H54 (cell line): ENCODE measurements at regions not wholly inside any gene's neighbourhood (a gene's known extent, or its start where the extent isn't known, plus 50 kb on each side); places are given as distances from the start of the nearest gene placed in this dataset.
A peak's percentile ranks its signal among the peaks of the same experiment; 100 is the strongest.
"Not testable (repeated sequence)": the region's sequence is repeated elsewhere in the genome, so short reads cannot be mapped to it uniquely, and the experiment has no call there.

ENCODE experiments used
- DNase-seq: peaks from one replicate; pipeline ENCODE4 v3.0.0; 2011; ENCODE audit warnings: low spot score, mixed read lengths; ENCODE audit not compliant: insufficient read length
- FAIRE-seq: peaks from 3 replicates; lab custom pipeline; 2011; peaks lifted over from hg19 to GRCh38; lab: Jason Lieb, UNC
- POLR2A ChIP-seq: IDR thresholded peaks from 2 replicates; pipeline ENCODE4 v1.6.1; 2011; ENCODE audit warnings: low read depth, mild to moderate bottlenecking, low read length

DNA sequence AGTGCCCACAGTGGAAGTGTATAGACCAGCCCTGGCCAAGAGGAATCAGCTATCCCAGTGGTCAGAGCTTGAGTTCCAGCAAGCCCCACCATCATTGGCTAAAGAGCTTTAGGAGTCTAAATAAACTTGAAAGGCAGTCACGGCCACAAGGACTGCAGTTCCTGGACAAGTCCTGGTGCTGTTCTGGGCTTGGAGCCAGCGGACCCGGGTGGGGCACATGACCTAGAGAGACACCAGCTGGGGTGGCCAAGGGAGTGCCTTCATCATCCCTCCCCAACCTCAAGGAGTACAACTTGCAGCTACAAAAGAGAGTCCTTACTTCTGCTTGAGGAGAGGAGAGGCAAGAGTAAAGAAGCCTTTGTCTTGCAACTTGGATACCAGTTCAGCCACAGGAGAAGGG is 439.8 kb upstream of the TMEFF2 start:
- DNase-seq, result no peak
- no peak for FAIRE-seq
- TF ChIP-seq POLR2A, result no peak

DNA sequence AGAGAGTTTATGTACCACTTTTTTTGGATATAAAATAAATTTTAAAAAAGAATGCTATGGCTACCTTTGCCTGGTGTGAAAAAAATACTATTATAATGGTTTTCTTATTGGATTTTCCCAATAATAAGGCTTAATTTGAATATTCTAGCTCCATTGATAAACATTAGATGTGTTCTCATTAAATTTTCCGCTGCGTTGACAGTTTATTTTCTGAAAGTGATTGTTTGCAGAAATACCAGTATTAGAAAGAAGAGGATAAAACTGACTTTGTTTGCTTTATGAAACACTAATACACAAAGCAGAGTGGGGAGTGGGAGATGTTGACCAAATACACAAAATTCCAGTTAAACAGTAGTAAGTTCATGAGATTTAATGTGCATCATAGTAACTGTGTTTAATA is 433.3 kb upstream of the TMEFF2 start:
- DNase-seq (no peak), FAIRE-seq (no peak)
- TF ChIP-seq POLR2A, result no peak

- TF ChIP-seq POLR2A, result no peak
- DNase-seq (no peak), FAIRE-seq (no peak)
Measured at GRCh38 chr2:192615105-192615504, 420.4 kb upstream of the TMEFF2 start.

DNA sequence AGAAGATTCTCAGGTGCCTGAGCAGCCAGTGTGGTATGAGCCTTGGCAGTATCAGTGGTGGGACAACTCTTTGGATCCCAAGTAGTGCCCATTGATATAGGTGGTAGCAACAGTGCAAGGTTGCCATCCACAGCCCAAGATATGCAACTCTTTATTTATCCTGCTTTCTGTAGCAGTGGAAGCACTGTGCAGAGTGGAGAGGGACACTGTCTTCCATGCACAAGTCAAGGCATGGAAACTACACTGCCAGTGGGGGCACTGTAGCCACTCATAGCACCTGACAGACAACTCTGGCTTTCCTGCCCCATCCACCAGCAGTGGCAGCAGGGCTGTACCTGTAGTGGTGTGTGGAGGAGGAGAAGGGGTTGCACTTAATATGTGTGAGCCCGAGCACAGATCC is 409.6 kb upstream of the TMEFF2 start:
- DNase-seq (no peak), FAIRE-seq (no peak)
- TF ChIP-seq POLR2A, result no peak

DNA sequence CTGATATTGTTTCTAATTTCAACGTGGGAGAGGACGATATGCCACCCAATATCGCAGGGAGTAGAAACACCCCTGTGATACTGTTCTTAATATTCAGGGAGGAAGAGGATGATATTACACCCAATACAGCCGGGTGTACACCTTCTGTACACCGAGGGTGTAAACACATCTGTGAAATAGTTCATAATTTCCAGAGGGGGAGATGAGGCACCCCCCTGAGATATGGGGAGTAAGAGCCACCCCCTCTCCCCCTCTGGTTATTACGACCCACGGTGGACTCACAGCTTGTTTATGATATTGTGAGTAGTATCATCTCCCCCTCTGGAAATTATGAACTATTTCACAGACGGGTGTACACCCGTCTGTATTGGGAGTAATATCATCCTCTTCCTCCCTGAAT is 403.9 kb upstream of the TMEFF2 start:
- not testable (repeated sequence) for FAIRE-seq, DNase-seq

GRCh38 chr2:192593561-192593960 is 398.8 kb upstream of the TMEFF2 start:
- DNase-seq (no peak), FAIRE-seq (no peak)
- no peak for TF ChIP-seq POLR2A

- TF ChIP-seq POLR2A, result no peak
- no peak for FAIRE-seq
Measured at GRCh38 chr2:192591617-192592016, 396.9 kb upstream of the TMEFF2 start.

DNA sequence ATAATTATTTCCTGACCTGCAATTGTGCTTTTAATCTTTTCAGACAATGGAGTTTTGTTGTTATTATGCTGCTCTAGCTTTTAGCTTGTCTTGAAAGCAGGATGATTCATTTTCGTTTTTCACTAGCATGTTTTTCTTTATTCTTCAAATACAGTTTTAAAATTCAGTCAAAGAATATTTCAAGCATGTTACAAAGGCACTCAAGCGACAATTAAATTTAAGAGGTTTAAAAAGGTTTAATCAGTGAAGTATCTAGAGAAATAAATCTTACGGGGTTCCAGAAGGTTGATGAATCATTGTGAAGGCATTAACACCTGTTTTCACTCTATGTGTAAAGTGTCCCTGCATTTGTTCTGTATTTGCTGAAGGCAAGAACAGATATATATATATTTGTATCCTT is 390.7 kb upstream of the TMEFF2 start:
- DNase-seq (no peak), FAIRE-seq (peak; percentile 62)
- no peak for TF ChIP-seq POLR2A

More at GRCh38 chr2:192591617-192592016, 396.9 kb upstream of the TMEFF2 start:
- DNase-seq, result no peak

- FAIRE-seq (no peak), DNase-seq (no peak)
- no peak for TF ChIP-seq POLR2A
Measured at GRCh38 chr2:192584976-192585375, 390.2 kb upstream of the TMEFF2 start.

DNA sequence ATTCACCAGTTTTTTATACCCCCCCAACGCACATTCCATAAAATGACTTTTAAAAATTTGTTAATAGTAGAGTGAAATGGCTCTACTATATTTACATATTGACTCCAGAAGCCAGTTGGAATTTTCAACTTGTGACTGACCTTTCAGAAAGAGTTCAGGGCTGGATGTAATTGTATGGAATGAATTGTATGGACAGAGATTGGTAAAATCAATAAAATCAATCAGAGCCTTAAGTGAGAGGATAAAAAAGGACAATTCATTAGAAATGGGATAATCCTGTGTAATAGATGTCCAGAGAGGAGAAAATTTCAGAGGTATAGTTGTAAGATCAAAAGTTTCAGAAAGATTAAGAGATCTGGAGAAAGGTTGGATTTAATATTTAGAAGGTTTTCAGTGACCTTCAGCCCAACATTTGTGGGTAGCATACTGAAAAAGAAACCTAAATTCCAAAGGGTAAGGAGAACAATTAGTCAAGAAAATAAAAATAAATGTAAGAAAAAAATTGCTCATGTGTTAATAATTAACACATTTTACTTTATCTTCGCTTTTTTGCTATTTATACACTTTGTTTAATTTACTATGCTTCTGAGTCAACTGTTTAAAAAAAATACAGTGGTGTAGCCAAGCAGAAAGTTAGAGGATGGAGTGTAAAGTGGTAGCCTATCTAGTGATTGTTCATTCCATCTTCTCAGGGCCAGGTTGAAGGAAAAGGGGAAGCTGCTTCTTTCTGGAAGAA is 385.4 kb upstream of the TMEFF2 start:
- DNase-seq, result no peak
- no peak for FAIRE-seq
- TF ChIP-seq POLR2A, result no peak

GRCh38 chr2:192578780-192579179 is 384.0 kb upstream of the TMEFF2 start:
- DNase-seq, result no peak
- FAIRE-seq, result no peak
- no peak for TF ChIP-seq POLR2A

- no peak for TF ChIP-seq POLR2A
- no peak for DNase-seq
- no peak for FAIRE-seq
Measured at GRCh38 chr2:192577706-192578105, 383.0 kb upstream of the TMEFF2 start.

- no peak for DNase-seq
- no peak for FAIRE-seq
- TF ChIP-seq POLR2A, result no peak
Measured at GRCh38 chr2:192574552-192574951, 379.8 kb upstream of the TMEFF2 start.

DNA sequence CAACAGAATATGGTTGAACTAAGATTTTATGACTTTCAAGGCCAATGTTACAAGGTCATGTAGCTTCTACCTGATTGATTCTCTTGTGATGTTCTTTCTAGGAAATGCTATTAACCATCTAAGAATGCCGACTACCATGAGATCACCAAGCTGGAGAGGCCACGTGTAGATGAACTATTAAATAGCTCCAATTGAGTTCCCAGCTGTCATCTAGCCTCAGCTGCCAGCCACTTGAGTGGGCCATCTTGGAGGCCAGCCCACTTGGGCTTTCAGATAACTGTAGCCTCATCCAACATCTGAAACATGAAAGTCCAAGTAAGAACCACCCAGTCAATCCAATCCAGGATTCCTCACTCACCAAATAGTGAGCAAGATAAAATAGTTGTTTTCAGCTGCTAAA is 376.9 kb upstream of the TMEFF2 start:
- TF ChIP-seq POLR2A, result no peak
- FAIRE-seq, result no peak
- DNase-seq, result no peak

GRCh38 chr2:192570788-192571187 is 376.1 kb upstream of the TMEFF2 start:
- TF ChIP-seq POLR2A, result no peak
- no peak for FAIRE-seq
- DNase-seq, result no peak

- DNase-seq (no peak), FAIRE-seq (no peak)
- no peak for TF ChIP-seq POLR2A
Measured at GRCh38 chr2:192566863-192567262, 372.1 kb upstream of the TMEFF2 start.
